GM21381 (cell line): ENCODE measurements at regions not wholly inside any gene's neighbourhood (a gene's known extent, or its start where the extent isn't known, plus 50 kb on each side); places are given as distances from the start of the nearest gene placed in this dataset.
"Not testable (repeated sequence)": the region's sequence is repeated elsewhere in the genome, so short reads cannot be mapped to it uniquely, and the experiment has no call there.

Source experiments
- ATAC-seq: cut with Tn5 transposase; IDR thresholded peaks from one replicate; pipeline ENCODE4 v1.9.1; 2021; ENCODE audit warnings: mild to moderate bottlenecking, moderate library complexity; ENCODE audit not compliant: unreplicated experiment

DNA sequence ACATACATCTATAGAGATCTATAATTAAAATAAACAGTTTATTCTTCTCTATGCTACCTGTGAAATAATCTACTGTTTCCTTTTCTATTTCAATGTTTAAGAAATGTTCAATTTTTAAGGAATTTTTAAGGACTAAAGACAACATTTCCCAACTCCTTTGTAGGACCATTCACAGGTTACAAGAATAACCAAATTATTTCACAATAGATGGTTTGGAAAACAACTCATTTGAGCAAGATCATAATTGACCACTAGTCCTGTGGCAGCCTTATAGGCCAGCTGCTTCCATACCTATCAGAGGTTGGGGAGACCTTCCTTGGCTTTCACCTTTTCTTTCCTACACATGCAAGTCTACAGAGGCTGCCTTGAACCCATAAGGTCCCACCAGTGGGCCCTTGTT is 193.7 kb downstream of the TTC39B start:
- ATAC-seq, result no peak

DNA sequence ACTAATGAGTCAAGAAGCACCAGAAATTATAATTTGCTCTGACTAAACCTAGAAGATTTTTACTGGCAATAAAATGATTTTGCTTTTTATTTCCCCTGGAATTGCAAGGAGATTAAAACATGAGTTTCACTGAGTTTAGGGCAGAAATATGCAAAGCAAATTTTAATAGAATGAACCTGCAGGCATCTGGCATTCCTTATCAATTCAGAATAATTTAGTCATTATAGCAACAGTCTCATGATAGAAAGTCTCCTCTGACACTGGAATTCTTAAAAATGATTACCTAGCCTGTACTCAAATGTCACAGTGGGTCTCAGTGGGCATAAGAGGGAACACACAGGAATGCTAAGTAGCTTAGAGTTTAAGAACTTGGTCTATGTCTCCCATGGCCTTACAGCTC is 195.9 kb downstream of the TTC39B start:
- no peak for ATAC-seq

GRCh38 chr9:15104826-15105420 is 194.7 kb upstream of the FREM1 start:
- ATAC-seq, result peak; percentile 93

- ATAC-seq, result no peak
Measured at GRCh38 chr9:15103290-15103689, 193.1 kb upstream of the FREM1 start.

DNA sequence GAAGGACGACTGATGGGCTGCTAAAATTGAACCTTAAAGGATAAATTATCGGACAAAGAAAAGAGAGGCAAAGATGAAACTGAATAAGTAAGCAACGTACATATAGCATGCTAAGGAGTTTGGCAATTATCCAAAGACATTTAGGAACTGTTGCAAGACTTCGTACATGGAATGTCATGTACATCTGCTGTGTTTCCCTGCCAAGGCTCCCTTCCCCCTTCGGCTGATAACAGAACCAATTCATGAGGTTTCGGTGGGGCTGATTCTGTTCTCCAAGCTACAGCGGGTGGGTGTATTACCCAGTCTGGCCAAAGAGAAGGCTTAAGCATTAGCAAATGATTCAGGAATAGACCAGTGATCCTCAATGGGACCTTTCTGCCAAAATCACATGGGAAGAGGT is 190.9 kb upstream of the FREM1 start:
- no peak for ATAC-seq

- no peak for ATAC-seq
Measured at GRCh38 chr9:15100571-15100970, 190.3 kb upstream of the FREM1 start.

DNA sequence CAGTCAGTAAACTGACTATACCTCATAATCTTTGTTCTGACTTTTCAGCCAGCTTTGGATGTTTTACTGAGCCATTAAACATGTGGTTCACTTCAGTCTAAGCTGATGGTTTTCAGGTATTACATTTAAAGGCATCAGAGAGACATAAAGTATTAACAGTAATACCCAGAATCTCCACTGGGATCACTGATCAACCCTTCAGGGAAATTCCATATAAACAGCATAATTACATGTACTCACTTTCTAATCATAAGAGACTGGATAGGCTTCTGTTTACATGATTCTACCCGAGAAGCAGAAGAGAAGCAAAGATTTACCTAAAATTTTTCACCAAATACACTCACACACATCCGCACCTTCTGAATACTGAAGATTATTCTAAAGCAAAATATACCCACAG is 186.7 kb upstream of the FREM1 start:
- ATAC-seq, result no peak

DNA sequence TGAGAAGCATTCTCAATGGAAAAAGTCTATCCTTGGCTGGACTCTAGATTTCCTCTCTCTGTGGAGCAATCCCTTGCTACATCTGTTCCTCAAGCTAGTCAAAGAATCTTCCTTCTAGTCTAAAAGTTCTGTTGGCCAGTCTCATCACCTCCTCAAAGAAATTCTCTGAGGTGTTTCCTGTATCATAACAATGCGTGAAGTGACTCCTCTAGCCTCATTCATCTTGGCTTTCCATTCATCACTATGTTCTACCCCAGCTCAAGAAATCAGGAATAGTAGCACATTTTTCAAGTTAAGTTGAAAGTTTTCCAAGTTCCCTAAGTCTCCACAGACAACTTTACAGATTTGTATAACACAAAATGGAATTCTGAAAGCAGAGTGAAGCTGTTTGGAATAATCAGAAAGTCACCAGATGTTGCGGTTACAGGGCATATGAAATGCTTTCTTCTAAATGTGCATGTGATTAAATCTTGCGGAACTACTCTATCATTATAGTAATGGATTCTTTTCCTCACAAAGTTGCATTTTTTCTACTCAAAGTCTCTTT is 176.6 kb upstream of the FREM1 start:
- no peak for ATAC-seq

- ATAC-seq, result no peak
Measured at GRCh38 chr9:15086156-15086763, 176.0 kb upstream of the FREM1 start.

DNA sequence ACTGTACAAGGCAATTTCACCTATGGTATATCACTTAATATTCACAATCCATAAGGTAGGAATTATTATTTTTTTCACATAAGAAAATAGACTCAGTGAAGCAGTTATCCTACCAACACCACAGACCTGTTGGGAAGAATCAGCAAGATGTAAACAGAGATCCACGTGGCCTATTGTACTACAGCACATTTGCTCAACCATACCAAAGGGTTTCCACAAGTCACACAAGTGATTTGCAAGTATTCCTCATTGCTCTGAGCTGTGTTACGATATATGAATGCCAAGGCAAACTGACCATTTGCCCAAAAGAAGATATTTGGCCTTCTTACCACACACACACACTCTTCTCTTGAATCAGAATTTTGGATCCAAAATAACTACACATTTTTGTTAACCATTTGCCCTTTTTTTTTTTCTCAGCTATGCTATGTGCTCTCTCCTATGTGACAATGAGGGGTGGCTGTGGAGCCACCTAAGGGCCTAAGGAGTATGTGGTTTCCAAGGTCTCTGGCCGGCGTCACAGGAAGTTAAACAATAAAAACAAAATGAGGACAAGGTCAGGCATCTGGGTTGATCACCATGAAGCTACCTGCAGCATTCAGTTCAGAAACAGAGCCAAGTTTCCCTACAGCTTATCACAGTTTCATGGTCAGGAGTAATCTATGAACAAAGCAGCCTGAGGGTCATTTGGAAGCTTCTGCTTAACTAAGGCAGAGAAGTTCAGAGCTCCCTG is 171.0 kb upstream of the FREM1 start:
- ATAC-seq, result no peak

DNA sequence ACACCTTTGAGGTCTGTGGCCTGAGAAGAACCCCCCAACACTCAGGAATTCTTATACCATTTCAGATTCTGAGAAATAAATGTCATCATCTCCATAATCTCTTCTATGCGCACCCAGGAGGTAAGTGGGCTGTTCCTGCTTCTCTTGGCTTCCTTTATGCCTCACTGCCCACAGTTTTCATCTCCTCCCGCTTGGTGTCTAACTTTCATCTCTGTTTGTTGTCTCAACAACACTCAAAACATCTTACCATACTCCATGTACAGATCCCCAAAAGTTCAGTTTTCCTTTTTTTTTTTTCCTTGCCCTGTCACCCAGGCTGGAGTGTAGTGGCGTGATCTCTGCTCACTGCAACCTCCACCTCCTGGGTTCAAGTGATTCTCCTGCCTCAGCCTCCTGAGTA is 170.2 kb upstream of the FREM1 start:
- no peak for ATAC-seq

- ATAC-seq, result no peak
Measured at GRCh38 chr9:15079989-15080388, 169.8 kb upstream of the FREM1 start.

GRCh38 chr9:15077946-15078729 is 167.9 kb upstream of the FREM1 start:
- no peak for ATAC-seq

GRCh38 chr9:15073620-15074019 is 163.4 kb upstream of the FREM1 start:
- no peak for ATAC-seq

- no peak for ATAC-seq
Measured at GRCh38 chr9:15070716-15071115, 160.5 kb upstream of the FREM1 start.

DNA sequence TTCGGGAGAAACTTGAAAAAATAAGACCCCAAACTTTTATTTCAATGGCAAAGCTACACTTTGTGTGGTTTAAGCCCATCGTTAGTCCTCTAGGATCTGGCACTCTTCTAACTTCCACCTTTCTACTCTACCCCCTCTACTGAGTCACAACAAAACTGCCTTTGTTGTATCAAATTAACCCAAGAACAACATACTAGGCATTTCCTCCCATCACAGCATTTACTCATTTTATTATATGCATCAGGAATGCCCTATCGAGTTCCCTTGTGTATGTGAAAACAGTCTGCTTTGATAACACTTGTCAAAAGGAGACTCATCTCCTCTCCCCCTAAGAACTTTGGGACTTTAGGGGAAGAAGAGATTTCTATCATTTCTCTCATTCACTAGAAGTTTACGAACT is 158.9 kb upstream of the FREM1 start:
- ATAC-seq, result no peak

- no peak for ATAC-seq
Measured at GRCh38 chr9:15068261-15068660, 158.0 kb upstream of the FREM1 start.

DNA sequence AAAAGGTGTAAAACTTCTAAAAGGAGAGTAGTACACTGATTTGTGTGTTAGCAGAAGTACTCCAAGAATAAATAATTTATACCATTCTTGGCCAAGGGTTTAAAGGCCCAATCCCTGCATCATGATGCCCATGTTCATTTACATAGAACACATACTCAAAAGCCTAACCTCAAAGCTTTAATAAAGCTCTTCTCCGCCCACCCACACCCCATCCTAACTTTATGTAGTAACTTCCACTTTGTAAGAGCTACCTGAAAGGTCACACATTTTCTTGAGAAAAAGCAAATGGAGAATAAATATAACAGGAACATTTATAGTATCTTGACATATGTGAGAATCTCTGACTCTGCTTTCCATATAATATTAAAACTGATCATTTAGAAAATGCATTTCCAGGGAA is 148.8 kb upstream of the FREM1 start:
- no peak for ATAC-seq

DNA sequence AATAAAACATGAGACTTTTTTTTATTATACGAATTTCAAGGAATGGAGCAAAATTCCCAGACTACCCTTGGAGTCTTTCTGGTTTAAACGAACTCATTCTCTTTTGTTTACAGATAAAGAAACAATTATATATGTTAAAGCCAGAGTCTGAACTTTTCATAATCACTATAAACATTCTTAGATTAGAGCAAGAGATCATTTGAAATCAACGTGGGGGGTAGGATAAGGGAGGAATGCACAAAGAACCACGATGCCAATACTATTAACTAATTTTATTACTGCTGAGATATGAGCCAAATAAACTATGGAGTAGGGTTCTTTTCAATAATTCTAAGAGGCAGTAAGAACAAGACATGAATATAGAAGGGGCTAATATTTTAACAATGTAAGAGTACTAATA is 148.0 kb upstream of the FREM1 start:
- no peak for ATAC-seq

GRCh38 chr9:15055284-15055683 is 145.1 kb upstream of the FREM1 start:
- not testable (repeated sequence) for ATAC-seq

- no peak for ATAC-seq
Measured at GRCh38 chr9:15048772-15049171, 138.5 kb upstream of the FREM1 start.
